ENCODE measurements at regions not wholly inside any gene's neighbourhood (a gene's known extent, or its start where the extent isn't known, plus 50 kb on each side); places are given as distances from the start of the nearest gene placed in this dataset.

DNA sequence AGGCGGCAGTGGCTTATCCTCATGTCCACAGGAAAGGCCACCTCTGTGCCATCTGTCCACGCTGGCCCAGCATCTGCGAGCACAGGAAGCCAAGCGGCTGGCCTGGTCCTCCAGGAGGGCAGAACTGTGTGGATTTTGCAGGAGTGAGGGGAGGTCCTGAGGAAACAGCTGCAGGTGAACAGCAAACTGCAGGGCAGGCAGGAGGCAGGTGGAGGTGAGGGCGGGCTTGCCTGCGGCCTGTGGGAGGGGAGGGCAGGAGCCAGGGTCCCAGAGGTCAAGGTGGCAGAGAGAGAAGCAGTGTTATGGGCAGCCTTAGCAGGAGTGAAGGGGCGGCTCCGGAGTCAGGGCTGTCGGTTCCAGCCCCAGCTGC lies 369.7 kb downstream of the SHANK2 start:
- DNase-seq (ENCODE audit: low spot score) (no peak), ATAC-seq (no peak)
- Mint-ChIP-seq H3K27ac (no peak overlapping the region), H3K27me3 (ENCODE audit: insufficient read depth, low read depth, poor library complexity) (peaks cover 10% of the 10 kb centered on the region), H3K36me3 (ENCODE audit: low read depth) (peaks cover under 1% of the 10 kb centered on the region; the same call in 2 of the 3 replicates), H3K9me3 (no peaks in the 10 kb centered on the region), H3K4me3 (no peak overlapping the region), H3K4me1 (peaks cover 35% of the 10 kb centered on the region)
- H3K4me1 ChIP-seq (ENCODE audit: insufficient read depth): no peaks in the 10 kb centered on the region; the same call in 1 of the 2 replicates
- no peaks in the 10 kb centered on the region for H3K79me2 ChIP-seq (replicated peaks; ENCODE audit: insufficient read depth)
- TF ChIP-seq JUNB (IDR thresholded peaks at IDR 0.05; ENCODE audit: unreplicated experiment): no peak
- no peak for TF ChIP-seq STAT1 (IDR thresholded peaks at IDR 0.05; ENCODE audit: unreplicated experiment)
- TF ChIP-seq ZNF331 (CRISPR knock-in tag; IDR thresholded peaks at IDR 0.05; ENCODE audit: low read depth): no peak
- TF ChIP-seq NANOG (IDR thresholded peaks at IDR 0.05; ENCODE audit: borderline replicate concordance): no peak
- no peak for TF ChIP-seq EZH2 (IDR thresholded peaks at IDR 0.05; ENCODE audit: low read depth, unreplicated experiment)
- TF ChIP-seq ZNF114 (CRISPR knock-in tag; IDR thresholded peaks at IDR 0.05): no peak
- TF ChIP-seq, protein P1, sequence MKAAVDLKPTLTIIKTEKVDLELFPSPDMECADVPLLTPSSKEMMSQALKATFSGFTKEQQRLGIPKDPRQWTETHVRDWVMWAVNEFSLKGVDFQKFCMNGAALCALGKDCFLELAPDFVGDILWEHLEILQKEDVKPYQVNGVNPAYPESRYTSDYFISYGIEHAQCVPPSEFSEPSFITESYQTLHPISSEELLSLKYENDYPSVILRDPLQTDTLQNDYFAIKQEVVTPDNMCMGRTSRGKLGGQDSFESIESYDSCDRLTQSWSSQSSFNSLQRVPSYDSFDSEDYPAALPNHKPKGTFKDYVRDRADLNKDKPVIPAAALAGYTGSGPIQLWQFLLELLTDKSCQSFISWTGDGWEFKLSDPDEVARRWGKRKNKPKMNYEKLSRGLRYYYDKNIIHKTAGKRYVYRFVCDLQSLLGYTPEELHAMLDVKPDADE (IDR thresholded peaks at IDR 0.05): no peak
- TF ChIP-seq CREB1 (CRISPR knock-in tag; IDR thresholded peaks at IDR 0.05; ENCODE audit: low read depth): no peak
- TF ChIP-seq, protein P2, sequence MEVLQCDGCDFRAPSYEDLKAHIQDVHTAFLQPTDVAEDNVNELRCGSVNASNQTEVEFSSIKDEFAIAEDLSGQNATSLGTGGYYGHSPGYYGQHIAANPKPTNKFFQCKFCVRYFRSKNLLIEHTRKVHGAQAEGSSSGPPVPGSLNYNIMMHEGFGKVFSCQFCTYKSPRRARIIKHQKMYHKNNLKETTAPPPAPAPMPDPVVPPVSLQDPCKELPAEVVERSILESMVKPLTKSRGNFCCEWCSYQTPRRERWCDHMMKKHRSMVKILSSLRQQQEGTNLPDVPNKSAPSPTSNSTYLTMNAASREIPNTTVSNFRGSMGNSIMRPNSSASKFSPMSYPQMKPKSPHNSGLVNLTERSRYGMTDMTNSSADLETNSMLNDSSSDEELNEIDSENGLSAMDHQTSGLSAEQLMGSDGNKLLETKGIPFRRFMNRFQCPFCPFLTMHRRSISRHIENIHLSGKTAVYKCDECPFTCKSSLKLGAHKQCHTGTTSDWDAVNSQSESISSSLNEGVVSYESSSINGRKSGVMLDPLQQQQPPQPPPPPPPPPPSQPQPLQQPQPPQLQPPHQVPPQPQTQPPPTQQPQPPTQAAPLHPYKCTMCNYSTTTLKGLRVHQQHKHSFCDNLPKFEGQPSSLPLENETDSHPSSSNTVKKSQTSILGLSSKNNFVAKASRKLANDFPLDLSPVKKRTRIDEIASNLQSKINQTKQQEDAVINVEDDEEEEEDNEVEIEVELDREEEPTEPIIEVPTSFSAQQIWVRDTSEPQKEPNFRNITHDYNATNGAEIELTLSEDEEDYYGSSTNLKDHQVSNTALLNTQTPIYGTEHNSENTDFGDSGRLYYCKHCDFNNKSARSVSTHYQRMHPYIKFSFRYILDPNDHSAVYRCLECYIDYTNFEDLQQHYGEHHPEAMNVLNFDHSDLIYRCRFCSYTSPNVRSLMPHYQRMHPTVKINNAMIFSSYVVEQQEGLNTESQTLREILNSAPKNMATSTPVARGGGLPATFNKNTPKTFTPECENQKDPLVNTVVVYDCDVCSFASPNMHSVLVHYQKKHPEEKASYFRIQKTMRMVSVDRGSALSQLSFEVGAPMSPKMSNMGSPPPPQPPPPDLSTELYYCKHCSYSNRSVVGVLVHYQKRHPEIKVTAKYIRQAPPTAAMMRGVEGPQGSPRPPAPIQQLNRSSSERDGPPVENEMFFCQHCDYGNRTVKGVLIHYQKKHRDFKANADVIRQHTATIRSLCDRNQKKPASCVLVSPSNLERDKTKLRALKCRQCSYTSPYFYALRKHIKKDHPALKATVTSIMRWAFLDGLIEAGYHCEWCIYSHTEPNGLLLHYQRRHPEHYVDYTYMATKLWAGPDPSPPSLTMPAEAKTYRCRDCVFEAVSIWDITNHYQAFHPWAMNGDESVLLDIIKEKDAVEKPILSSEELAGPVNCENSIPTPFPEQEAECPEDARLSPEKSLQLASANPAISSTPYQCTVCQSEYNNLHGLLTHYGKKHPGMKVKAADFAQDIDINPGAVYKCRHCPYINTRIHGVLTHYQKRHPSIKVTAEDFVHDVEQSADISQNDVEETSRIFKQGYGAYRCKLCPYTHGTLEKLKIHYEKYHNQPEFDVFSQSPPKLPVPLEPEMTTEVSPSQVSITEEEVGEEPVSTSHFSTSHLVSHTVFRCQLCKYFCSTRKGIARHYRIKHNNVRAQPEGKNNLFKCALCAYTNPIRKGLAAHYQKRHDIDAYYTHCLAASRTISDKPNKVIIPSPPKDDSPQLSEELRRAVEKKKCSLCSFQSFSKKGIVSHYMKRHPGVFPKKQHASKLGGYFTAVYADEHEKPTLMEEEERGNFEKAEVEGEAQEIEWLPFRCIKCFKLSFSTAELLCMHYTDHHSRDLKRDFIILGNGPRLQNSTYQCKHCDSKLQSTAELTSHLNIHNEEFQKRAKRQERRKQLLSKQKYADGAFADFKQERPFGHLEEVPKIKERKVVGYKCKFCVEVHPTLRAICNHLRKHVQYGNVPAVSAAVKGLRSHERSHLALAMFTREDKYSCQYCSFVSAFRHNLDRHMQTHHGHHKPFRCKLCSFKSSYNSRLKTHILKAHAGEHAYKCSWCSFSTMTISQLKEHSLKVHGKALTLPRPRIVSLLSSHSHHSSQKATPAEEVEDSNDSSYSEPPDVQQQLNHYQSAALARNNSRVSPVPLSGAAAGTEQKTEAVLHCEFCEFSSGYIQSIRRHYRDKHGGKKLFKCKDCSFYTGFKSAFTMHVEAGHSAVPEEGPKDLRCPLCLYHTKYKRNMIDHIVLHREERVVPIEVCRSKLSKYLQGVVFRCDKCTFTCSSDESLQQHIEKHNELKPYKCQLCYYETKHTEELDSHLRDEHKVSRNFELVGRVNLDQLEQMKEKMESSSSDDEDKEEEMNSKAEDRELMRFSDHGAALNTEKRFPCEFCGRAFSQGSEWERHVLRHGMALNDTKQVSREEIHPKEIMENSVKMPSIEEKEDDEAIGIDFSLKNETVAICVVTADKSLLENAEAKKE (CRISPR knock-in tag; IDR thresholded peaks at IDR 0.05): no peak
- TF ChIP-seq, protein P3, sequence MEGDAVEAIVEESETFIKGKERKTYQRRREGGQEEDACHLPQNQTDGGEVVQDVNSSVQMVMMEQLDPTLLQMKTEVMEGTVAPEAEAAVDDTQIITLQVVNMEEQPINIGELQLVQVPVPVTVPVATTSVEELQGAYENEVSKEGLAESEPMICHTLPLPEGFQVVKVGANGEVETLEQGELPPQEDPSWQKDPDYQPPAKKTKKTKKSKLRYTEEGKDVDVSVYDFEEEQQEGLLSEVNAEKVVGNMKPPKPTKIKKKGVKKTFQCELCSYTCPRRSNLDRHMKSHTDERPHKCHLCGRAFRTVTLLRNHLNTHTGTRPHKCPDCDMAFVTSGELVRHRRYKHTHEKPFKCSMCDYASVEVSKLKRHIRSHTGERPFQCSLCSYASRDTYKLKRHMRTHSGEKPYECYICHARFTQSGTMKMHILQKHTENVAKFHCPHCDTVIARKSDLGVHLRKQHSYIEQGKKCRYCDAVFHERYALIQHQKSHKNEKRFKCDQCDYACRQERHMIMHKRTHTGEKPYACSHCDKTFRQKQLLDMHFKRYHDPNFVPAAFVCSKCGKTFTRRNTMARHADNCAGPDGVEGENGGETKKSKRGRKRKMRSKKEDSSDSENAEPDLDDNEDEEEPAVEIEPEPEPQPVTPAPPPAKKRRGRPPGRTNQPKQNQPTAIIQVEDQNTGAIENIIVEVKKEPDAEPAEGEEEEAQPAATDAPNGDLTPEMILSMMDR (conservative IDR thresholded peaks at IDR 0.05; ENCODE audit: low read depth in 2 of 2): no peak
- TF ChIP-seq, protein P4, sequence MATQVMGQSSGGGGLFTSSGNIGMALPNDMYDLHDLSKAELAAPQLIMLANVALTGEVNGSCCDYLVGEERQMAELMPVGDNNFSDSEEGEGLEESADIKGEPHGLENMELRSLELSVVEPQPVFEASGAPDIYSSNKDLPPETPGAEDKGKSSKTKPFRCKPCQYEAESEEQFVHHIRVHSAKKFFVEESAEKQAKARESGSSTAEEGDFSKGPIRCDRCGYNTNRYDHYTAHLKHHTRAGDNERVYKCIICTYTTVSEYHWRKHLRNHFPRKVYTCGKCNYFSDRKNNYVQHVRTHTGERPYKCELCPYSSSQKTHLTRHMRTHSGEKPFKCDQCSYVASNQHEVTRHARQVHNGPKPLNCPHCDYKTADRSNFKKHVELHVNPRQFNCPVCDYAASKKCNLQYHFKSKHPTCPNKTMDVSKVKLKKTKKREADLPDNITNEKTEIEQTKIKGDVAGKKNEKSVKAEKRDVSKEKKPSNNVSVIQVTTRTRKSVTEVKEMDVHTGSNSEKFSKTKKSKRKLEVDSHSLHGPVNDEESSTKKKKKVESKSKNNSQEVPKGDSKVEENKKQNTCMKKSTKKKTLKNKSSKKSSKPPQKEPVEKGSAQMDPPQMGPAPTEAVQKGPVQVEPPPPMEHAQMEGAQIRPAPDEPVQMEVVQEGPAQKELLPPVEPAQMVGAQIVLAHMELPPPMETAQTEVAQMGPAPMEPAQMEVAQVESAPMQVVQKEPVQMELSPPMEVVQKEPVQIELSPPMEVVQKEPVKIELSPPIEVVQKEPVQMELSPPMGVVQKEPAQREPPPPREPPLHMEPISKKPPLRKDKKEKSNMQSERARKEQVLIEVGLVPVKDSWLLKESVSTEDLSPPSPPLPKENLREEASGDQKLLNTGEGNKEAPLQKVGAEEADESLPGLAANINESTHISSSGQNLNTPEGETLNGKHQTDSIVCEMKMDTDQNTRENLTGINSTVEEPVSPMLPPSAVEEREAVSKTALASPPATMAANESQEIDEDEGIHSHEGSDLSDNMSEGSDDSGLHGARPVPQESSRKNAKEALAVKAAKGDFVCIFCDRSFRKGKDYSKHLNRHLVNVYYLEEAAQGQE (IDR thresholded peaks at IDR 0.05; ENCODE audit: unreplicated experiment): no peak
- no peak for TF ChIP-seq POLR2AphosphoS5 (IDR thresholded peaks at IDR 0.05; ENCODE audit: low read depth)
- no peak for TF ChIP-seq EZH2phosphoT487 (IDR thresholded peaks at IDR 0.05; ENCODE audit: unreplicated experiment)
- no peaks in the 10 kb centered on the region for H3F3A ChIP-seq (replicated peaks; ENCODE audit: low read depth)
- no peak overlapping the region for H3K4me2 ChIP-seq
- no peaks in the 10 kb centered on the region; the same call in 1 of the 2 replicates for H3K9me2 ChIP-seq (ENCODE audit: insufficient read depth)
- no peaks in the 10 kb centered on the region for H3K27me3 ChIP-seq (ENCODE audit: insufficient read depth)
- H3K27ac ChIP-seq (ENCODE audit: low read depth): no peak overlapping the region
- no peak overlapping the region for H3K4me3 ChIP-seq
- H4K20me1 ChIP-seq (replicated peaks; ENCODE audit: insufficient read depth): no peaks in the 10 kb centered on the region; the same call in 1 of the 2 replicates
- H2AFZ ChIP-seq: no peak overlapping the region
- H3K36me3 ChIP-seq (ENCODE audit: insufficient read depth): no peaks in the 10 kb centered on the region

Data from GM23338 (cell line).